ENCODE measurements at regions not wholly inside any gene's neighbourhood (a gene's known extent, or its start where the extent isn't known, plus 50 kb on each side); places are given as distances from the start of the nearest gene placed in this dataset.

DNA sequence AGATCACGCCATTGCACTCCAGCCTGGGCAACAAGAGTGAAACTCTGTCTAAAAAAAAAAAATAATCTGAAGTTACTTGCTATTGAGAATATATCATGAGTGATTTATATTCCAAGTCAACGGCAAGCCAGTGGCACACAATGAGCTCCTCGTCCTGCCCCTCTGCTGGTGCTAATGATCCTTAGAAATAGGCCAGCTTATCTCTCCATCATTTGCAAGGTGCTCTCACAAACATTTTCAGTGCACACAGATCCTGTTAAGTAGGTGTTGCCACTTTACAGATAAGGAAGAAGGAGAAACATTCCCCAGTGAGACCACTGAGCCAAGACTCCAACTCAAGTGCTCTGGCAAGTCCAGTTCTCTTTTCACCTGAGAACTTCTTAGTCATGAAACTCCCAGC, 91.3 kb upstream of the GPR45 start:
- no peak for DNase-seq (ENCODE audit: low spot score)

DNA sequence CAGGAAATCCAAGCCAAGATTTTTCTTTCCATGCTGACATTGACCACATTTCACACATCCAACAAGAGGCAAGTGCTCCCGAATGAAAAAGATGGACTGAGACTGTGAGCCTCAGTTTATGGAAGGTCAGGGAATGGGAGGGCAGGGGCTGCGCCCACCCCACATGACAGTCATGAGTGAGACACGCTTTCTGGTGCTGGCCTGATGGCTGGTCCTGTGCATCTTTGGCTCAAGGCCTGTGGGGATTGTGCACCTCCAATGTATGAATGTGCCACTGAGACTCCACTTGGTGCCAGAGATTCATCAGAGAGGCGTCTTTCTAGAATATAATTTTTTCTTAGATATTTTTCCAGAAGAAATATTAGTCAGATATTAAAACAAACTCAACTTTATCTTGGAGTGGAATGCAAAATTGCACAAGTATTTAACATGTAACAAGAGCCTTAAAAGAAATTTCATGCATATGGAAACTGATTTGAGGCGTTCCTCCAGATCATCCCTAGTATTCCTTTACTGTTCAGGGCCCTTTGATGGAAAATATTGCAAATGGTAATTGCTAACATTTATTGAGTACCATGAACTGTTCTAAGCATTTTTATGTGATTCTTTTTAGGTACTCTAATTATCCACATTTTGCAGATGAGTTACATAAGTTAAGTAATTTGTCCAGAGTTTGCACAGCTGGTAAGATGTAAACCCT, 87.3 kb upstream of the GPR45 start:
- DNase-seq (ENCODE audit: low spot score) = no peak

DNA sequence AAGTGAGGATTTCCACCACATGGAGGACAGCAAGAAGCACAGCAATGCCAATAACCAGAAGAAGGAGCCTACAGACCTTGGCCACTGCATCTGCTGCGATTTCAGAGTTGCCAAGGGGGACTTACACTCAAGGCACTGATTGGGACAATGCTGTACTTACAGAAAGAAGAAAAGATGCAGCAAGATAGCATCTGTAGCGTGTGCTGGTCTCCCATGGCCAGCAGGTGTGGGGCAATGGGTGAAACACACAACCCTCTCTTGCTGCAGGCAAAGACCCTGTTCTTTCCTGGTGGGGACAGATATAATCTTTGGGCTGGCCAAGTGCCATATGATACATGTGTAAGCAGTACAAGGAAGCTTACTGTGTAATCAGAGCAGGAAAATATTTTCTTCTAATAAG, 85.4 kb upstream of the GPR45 start:
- DNase-seq (ENCODE audit: low spot score) = no peak

DNA sequence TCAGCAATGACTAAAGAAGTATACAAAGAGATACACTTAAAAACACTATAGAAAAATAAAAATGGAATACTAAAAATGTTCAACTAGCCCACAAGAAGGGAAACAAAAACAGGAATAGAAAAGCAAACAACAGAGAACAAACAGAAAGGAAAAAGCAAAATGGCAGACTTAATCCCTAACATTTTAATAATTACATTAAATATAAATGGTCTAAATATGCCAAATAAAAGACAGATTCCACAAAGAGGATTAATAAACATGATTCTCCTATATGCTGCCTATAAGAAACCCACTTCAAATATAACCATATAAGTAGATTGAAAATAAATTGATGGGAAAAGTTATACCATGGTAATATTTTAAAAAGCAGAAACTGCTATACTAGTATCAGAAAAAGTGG, 83.5 kb upstream of the GPR45 start:
- DNase-seq (ENCODE audit: low spot score) = no peak

DNA sequence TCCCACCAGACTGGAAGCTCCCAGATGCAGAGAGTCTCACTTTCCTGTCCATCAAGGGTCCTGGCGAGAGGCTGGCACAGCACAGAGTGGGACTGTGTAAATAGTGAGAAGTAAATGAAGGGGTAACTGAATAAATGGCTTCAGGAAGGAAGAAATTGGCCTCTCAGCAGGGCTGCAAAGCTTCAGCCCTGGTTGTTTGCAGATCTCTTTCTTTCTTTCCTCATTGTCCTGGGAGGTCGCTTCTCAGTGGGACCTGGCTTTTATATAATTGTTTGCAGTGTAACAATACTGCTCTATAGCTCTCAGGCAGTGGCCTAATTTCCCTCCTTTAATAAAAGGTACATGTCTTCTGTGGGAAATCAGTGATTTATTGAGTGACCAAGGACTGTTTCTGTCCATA, 74.9 kb upstream of the GPR45 start:
- no peak for DNase-seq (ENCODE audit: low spot score)

DNA sequence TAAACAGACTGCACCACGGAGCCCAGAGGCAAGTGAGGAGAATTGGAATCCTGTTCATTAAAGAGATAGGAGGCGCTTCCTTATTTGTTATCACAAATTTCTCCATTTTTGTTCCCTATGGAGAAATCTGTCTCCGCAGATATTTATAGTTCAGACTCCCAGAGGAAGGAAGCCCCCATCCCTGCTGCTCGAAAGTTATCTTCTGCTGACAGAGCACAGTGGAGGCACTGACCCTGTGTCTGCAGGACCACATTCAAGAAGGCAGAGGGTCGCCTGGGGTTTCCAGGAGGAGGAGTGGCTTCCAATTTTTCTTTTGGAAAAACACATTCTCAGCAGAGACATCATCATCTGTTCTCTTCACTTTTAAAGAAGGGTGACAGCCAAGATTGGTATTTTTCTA, 73.0 kb upstream of the GPR45 start:
- DNase-seq (ENCODE audit: low spot score) = no peak

DNA sequence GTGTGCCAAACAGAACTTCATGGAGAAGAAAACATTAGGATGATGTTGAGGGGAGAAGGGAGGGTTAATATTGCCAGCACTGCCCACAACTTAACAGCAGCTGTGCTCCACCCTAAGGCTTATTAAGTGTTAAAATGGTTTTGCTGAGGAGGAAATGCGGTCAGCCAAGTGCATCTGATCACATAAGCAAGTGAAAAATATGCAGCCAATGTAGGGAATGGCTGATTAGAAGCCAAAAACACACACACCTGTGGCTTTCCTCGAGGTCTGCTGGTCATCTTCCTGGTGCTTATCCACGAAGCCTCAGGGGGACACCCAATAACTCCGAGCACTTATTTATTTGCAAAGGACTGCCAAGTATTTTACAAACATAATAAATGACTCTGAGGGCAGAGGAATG, 66.3 kb upstream of the GPR45 start:
- DNase-seq (ENCODE audit: low spot score) = no peak

DNA sequence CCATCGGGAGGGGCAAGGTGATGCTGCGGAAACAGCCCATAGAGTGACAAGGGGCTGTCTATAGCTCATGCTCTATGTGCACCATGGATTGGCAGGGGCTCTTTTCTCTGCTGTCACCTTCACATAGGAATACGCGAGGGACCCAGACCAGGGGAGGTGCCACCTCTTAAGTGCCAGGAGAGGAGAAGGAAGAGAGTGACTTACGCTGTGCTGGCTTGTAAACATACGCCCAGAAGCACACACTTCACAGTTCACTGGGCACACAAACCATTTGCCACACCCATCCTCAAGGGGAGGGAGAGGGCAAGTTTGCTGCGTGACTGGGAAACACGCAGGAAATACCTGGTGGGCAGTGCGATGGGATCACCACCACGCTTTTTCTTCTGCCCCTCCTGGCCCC, 65.1 kb upstream of the GPR45 start:
- DNase-seq (ENCODE audit: low spot score) = no peak

DNA sequence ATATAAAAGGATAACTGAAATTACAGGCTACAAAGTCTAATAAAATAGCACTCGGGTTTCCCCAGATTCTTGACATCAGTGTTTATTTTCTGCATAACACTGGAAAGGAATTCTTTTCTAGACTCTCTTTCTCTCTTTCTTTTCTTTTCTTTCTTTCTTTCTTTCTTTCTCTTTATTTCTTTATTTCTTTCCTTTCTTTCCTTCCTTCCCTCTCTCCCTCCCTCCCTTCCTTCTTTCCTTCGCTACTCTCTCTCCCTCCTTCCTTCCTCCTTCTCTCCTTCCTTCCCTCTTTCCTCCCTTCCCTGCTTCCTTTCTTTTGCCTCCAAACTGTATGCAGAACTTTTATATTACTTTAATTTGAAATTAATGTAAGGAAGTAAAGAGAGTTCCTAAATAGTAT, 64.5 kb upstream of the GPR45 start:
- DNase-seq (ENCODE audit: low spot score) = no peak

DNA sequence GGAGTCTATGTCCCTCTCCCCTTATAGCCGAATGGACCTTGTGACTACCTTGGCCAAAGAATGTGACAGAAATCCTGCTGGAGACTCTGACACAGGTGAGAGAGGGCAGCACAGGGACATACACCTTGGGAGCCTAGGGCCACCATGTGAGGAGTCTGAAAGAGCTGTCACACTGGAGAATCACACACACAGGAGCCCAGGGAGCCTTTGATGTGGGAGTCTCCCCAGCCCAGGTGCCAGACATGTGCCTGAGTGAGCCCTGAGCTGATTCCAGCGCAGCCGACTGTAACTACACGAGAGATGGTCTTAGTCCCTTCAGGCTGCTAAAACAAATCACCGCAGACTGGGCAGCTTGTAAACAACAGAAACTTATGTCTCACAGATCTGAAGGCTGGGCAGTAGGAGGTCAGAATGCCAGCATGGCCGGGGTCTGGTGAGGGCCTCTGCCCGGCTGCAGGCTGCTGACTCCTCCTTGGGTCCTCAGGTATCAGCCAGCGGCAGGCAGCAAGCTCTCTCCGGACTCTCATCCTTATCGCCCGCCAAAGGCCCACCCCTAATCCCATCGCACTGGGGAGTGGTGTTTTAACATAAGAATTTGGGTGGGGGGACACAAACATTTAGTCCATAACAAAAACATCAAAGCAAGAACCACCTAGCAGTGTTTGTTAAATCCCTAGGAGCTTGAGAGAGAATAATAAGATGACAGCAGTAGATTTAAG, 63.8 kb upstream of the GPR45 start:
- no peak for DNase-seq (ENCODE audit: low spot score)

DNA sequence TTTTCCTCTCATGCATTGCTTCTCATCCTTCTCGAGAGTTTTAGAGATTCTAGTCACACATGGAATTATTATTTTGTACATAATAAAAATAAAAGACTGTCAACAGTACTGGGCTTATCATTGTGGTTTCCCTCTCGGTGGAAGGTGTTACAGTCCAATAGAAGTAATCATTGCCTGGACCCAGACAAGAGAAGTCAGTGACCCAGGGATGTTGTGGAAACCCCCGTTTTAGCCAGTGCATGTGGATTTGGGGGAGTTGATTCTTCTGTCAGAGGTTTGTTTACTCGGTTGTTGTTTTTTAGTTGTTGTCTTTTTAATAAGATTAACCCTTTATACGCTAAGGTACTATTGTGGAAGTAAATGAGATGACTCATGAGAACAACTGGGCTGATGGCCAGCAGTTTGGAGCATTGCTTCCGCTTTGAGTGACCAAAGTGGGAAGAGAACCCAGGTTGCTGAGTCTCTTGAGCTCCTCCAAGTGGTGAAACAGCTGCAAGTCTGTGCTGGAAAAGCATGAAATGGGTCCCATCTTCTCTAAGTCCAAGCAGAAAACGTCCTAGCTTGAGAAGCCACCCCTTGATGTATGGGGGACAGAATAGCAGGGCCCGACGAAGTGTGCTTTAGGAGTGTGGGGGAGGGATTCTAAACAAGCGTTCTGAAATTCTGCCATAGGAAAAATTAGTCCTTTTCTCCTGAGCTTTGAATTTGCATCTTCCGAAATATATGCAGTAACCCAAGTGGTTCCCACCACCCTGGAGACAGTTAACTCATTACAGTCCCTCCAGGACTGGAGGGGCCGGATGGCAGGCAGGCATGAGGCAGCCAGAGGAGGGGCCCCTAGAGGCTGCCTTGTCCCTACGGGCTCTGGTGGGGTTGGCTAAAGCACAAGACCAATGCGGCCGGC, 61.8 kb upstream of the GPR45 start:
- DNase-seq (ENCODE audit: low spot score) = peak; percentile 29

DNA sequence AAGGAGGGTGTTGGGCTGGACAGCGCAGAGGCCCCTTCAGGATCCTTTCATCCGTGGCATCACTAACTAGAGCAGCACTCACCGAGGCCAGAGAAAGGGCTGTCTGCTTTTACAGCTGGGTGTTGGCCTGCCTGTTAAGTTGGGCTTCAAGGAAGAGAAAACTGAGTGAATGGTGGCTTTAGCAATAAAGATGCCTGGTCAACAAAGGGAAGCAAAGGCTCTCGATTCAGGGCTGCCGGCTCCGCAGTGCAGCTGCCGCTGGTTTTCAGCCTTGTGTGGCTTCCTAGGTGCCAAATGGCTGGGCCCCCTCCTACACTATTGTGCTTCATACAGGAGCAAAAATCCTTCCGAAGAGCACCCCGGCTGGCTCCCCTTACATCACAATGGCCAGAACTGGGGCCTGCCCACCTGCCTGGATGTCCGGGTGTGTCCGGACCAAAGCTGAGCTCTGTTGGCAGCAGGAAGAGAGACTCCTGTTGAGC, 61.0 kb upstream of the GPR45 start:
- no peak for DNase-seq (ENCODE audit: low spot score)

DNA sequence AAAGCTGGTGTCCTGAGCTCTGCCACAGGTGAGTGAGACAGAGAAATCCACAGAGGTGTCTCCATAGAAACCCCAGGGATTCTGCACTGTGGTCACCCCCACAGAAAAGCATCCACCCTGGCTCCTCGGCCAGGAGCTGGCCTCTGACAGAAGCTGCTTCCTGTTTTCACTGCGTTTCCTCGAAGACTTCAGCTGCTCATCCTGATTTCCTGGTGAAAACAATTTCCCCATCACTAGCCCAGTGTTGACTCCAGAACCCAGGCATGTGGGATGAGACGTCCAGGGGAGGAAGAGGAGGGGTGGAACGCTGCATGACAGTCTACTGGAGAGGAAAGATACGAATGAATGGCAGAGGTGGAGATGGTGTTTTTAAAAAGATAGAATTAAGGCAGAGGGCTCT, 60.3 kb upstream of the GPR45 start:
- no peak for DNase-seq (ENCODE audit: low spot score)

DNA sequence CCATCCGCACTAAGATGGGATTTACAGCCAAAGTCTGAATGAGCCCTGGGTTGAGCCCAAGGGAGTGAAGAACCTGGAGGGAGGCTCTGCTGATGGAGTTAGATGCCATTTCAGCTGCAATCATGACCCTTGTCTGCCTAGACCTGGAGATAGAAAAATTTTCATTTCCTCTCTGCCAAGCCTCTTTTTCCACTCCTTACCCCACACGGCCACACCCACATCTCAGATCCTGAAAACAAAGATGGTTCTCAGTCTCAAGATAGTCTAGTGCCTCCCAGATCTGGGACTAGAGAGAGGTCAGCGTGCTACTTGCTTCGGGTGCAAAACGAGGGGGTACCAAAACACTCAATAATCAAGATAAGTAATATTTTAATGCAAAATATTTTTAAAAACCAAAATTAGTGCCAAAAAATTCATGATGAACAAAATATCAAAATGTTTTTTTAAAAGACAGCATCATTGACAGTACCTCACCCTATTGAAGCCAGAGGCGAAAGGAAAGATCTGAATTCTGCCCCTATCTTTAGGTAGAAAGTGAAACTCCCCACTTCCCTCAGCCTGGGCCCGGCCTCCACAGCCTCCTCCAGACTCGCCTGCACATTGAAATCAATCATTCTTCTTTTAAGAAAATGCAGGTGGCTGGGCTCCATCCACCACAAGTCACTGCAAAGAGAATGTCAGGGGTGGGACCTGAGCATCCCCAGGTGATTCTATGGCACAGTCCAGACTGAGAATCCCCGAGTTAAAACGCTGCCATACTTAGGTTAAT, 57.8 kb upstream of the GPR45 start:
- no peak for DNase-seq (ENCODE audit: low spot score)

DNA sequence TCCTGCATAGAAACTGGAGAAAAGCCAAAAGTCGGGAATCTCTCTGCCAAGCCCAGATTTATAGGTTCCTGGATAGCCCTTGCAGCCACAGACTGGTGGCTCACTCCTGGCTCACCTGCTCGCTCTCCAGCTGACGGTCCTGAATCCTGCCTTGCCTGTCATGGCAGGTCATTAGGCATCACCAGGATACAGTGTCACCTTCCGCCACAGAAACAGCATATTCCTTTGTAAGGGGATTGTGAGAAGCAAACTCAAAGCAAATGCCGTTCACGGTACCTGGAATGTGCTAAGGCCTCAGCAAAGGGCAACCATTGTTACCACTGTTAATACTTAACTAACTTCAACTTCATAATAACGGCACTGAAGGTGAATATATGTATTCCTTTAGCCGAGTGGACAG, 57.1 kb upstream of the GPR45 start:
- DNase-seq (ENCODE audit: low spot score) = no peak

DNA sequence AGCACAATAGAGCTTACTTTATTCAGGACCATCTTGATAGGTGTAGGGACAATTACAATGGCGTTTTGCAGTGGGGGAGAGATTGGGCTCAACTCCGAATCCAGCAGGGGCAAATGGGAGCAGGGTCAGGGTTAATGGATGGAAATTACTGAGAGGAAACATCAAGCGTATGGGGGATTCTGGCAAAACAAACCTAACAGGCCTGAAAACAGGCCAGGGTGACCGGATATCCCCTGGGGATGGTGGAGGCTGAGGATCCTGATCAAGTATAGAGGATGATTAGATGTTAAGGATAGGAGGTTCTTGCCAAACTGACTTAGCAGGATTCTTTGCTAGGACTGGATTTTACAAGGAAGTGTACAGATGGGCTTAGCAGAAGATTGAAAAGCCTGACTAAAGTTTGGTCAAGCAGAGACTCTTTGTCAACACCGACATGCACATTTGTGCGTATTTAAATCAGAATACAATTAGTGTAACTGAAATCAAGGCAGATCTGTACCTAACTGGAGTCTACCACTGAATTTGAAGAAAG, 54.5 kb upstream of the GPR45 start:
- no peak for DNase-seq (ENCODE audit: low spot score)

DNA sequence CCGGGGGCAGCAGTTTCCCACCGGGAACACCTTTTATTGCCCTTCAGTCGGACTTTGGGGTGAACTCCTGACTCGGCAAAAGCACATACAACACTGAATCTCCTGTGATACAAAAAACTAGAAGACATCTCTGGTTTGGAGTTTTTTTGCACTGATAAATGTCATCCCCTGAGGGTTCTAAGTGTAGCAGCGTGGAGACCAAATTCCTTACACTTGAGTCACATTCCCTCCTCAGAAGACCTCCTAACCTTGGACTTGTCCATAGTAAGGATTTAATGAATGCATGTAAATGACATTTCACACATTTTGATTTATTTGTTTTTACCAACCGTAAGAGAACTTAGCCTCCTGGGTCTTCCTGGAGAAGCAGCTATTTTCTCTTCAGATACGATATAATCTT, 54.0 kb upstream of the GPR45 start:
- DNase-seq (ENCODE audit: low spot score) = no peak

DNA sequence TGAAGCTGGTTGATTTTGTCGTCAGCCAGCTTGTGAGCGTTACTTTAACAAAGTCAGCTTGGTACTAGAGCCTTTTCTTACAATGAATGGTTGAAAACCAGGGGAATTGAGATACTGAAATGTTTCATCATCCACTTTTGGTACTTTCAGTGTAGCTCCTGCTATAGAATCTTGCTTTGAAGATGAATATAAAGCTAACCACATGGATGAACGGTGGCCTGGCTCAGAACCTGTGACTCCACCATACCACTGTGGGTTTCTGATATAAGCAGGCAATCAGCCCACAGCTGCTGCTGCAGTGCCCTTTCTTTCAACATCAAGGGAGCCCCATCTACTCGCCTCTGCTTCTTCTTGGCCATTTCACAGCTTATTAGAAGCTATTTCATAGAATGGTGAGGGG, 53.2 kb upstream of the GPR45 start:
- no peak for DNase-seq (ENCODE audit: low spot score)
